Osteocyte (in vitro differentiated cells): ENCODE measurements at regions not wholly inside any gene's neighbourhood (a gene's known extent, or its start where the extent isn't known, plus 50 kb on each side); places are given as distances from the start of the nearest gene placed in this dataset.

Experiments used
- DNase-seq: peaks from one replicate; pipeline ENCODE4 v3.0.0; 2021; ENCODE audit warnings: mixed read lengths; ENCODE audit not compliant: unreplicated experiment; ENCODE audit errors: extremely low spot score
- H3K27ac Mint-ChIP-seq: one replicate; pipeline ENCODE4 v1.8.0; 2021; ENCODE audit warnings: mild to moderate bottlenecking, mixed read lengths; ENCODE audit not compliant: unreplicated experiment
- H3K27me3 Mint-ChIP-seq: one replicate; pipeline ENCODE4 v1.8.0; 2021; ENCODE audit warnings: mixed read lengths; ENCODE audit not compliant: unreplicated experiment
- H3K36me3 Mint-ChIP-seq: one replicate; pipeline ENCODE4 v1.8.0; 2021; ENCODE audit warnings: mixed read lengths; ENCODE audit not compliant: unreplicated experiment
- H3K4me1 Mint-ChIP-seq: one replicate; pipeline ENCODE4 v1.8.0; 2021; ENCODE audit warnings: mixed read lengths; ENCODE audit not compliant: unreplicated experiment
- H3K4me3 Mint-ChIP-seq: one replicate; pipeline ENCODE4 v1.8.0; 2021; ENCODE audit warnings: mild to moderate bottlenecking, moderate library complexity, mixed read lengths; ENCODE audit not compliant: unreplicated experiment
- H3K9me3 Mint-ChIP-seq: one replicate; pipeline ENCODE4 v1.8.0; 2021; ENCODE audit warnings: mixed read lengths; ENCODE audit not compliant: unreplicated experiment
- CTCF ChIP-seq: fragments of 200-600 bp; sonication (generic); IDR thresholded peaks from 2 replicates; pipeline ENCODE4 v1.5.0; 2021; ENCODE audit warnings: antibody characterized with exemption, mild to moderate bottlenecking, moderate library complexity

- no peak for DNase-seq
- Mint-ChIP-seq H3K4me3 (no peak overlapping the region), H3K36me3 (no peaks in the 10 kb centered on the region), H3K4me1 (no peaks in the 10 kb centered on the region), H3K27me3 (no peaks in the 10 kb centered on the region), H3K27ac (no peak overlapping the region), H3K9me3 (peaks cover 37% of the 10 kb centered on the region)
- TF ChIP-seq CTCF = no peak
These were observed 305.9 kb upstream of the MGMT start for GRCh38 chr10:129161150-129161549.

GRCh38 chr10:129163531-129163930, 303.5 kb upstream of the MGMT start:
- no peaks in the 10 kb centered on the region for H3K27me3 Mint-ChIP-seq
- no peak for TF ChIP-seq CTCF
- no peak overlapping the region for H3K27ac Mint-ChIP-seq
- H3K9me3 Mint-ChIP-seq = peaks cover 26% of the 10 kb centered on the region
- no peak overlapping the region for H3K4me3 Mint-ChIP-seq
- H3K4me1 Mint-ChIP-seq = no peaks in the 10 kb centered on the region
- H3K36me3 Mint-ChIP-seq = no peaks in the 10 kb centered on the region
- no peak for DNase-seq

GRCh38 chr10:129165076-129165720, 301.8 kb upstream of the MGMT start:
- Mint-ChIP-seq H3K27me3 (no peaks in the 10 kb centered on the region), H3K27ac (no peak overlapping the region), H3K9me3 (peaks cover 20% of the 10 kb centered on the region), H3K4me1 (no peaks in the 10 kb centered on the region), H3K36me3 (no peaks in the 10 kb centered on the region), H3K4me3 (no peak overlapping the region)
- TF ChIP-seq CTCF = no peak
- no peak for DNase-seq

GRCh38 chr10:129165770-129166169, 301.3 kb upstream of the MGMT start:
- no peak for DNase-seq
- H3K27me3 Mint-ChIP-seq = no peaks in the 10 kb centered on the region
- no peak overlapping the region for H3K4me3 Mint-ChIP-seq
- H3K4me1 Mint-ChIP-seq = no peaks in the 10 kb centered on the region
- TF ChIP-seq CTCF = no peak
- peaks cover 20% of the 10 kb centered on the region for H3K9me3 Mint-ChIP-seq
- no peak overlapping the region for H3K27ac Mint-ChIP-seq
- no peaks in the 10 kb centered on the region for H3K36me3 Mint-ChIP-seq

- no peak for TF ChIP-seq CTCF
- H3K4me1 Mint-ChIP-seq = peaks cover 6% of the 10 kb centered on the region
- no peaks in the 10 kb centered on the region for H3K27me3 Mint-ChIP-seq
- no peaks in the 10 kb centered on the region for H3K36me3 Mint-ChIP-seq
- no peak for DNase-seq
- no peaks in the 10 kb centered on the region for H3K9me3 Mint-ChIP-seq
- H3K27ac Mint-ChIP-seq = no peak overlapping the region
- no peak overlapping the region for H3K4me3 Mint-ChIP-seq
These were observed 298.4 kb upstream of the MGMT start for GRCh38 chr10:129168660-129169059.
